ENCODE measurements at regions not wholly inside any gene's neighbourhood (a gene's known extent, or its start where the extent isn't known, plus 50 kb on each side); places are given as distances from the start of the nearest gene placed in this dataset.

DNA sequence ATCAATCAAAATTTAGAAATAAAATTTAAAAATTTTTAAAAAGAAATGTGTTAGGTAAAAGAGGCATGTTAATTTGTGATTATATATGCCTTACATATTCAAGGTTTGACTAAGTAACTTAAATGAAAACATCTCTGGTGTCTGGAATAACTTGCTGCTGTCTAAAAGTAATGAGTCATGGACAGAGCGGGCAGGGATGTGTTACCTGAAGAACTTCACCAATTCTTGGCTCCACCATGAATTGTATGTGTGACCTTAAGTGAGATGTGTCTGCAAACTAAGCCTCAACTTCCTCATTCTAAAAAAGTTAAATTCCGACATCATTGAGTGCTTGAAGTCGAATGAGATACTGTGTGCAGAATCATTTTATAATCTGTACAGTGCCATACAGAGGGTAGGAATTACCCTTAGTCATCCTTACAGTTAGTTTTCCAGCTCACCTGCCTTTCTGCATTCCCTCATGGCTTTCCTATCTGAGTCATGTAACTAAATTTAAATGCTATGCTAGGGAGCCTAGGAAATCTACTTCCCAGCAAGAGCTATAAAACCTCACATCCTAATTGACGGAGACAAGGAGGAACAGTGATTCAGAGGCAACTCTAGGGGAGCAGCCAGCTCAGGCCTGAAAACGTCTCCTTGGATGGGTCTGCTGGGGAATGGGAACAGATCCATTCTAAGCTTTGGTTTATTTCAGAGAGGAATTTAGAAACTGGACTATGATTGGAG is 100.7 kb upstream of the TSPAN2 start:
- BruUV-seq (replicated peaks): no TSS peak
- H3K9me3 ChIP-seq: no peaks in the 10 kb centered on the region
- intact Hi-C loops (cut with micrococcal nuclease; ENCODE audit: unreplicated experiment): no loop called here
- no peak overlapping the region for H3K4me3 ChIP-seq (ENCODE audit: low read depth, low read length)
- no peaks in the 10 kb centered on the region for H3K27me3 ChIP-seq (replicated peaks; ENCODE audit: control insufficient read depth, insufficient read depth, low read length)
- Mint-ChIP-seq H3K4me3 (ENCODE audit: unreplicated experiment) (no peak overlapping the region), H3K4me1 (ENCODE audit: low read depth, unreplicated experiment) (peaks cover 22% of the 10 kb centered on the region), H3K27ac (ENCODE audit: unreplicated experiment) (no peak overlapping the region), H3K27me3 (ENCODE audit: insufficient read depth, unreplicated experiment) (no peaks in the 10 kb centered on the region), H3K9me3 (ENCODE audit: unreplicated experiment) (no peaks in the 10 kb centered on the region), H3K36me3 (ENCODE audit: insufficient read depth, unreplicated experiment) (no peaks in the 10 kb centered on the region)
- no peak for DNase-seq
- no peaks in the 10 kb centered on the region for H3K36me3 ChIP-seq (ENCODE audit: control insufficient read depth, insufficient read depth, low read length)
- TF ChIP-seq, protein P1, sequence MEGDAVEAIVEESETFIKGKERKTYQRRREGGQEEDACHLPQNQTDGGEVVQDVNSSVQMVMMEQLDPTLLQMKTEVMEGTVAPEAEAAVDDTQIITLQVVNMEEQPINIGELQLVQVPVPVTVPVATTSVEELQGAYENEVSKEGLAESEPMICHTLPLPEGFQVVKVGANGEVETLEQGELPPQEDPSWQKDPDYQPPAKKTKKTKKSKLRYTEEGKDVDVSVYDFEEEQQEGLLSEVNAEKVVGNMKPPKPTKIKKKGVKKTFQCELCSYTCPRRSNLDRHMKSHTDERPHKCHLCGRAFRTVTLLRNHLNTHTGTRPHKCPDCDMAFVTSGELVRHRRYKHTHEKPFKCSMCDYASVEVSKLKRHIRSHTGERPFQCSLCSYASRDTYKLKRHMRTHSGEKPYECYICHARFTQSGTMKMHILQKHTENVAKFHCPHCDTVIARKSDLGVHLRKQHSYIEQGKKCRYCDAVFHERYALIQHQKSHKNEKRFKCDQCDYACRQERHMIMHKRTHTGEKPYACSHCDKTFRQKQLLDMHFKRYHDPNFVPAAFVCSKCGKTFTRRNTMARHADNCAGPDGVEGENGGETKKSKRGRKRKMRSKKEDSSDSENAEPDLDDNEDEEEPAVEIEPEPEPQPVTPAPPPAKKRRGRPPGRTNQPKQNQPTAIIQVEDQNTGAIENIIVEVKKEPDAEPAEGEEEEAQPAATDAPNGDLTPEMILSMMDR (IDR thresholded peaks at IDR 0.05; ENCODE audit: insufficient read depth in 1 of 2, low read depth in 1 of 2, low read length in 1 of 2, severe bottlenecking in 1 of 2, unreplicated experiment in 1 of 2): no peak
- ChIA-PET POLR2A (no interaction called here), CTCF (no interaction called here)
- no peaks in the 10 kb centered on the region; the same call in 1 of the 2 replicates for H3K4me1 ChIP-seq

DNA sequence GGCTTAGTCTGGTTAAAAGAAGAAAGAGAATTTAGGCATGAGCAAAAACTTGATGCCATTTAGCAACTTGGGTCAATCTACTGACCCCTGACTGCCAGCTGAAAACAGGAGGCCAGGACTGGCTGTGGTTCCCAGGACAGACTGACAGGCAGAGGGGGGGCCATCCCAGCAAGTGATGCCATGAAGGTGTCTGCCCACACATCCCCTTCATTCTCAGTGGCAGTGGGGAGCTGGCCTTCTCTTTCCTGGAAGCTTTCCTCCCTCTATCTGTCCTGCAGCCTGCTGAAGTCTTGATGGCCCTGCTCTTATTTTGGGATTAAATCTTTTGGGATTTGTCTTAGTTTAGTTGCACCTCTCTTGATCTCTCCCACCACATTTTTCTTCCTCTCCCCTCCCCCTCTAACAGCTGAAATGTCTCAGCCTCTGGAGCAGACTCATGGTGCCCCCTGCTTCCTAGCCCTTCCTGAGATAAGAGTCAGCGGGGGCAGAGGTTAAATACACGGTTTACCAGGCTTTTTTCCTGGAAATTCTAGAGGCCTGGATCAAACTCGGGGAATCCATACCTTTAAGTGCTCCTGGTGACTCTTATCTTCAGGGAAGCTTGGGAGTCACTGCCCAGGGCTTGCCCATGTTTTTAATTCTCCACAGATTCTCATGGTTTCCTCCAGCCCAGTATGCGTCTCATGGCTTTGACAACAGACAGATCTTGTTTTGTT is 99.5 kb upstream of the TSPAN2 start:
- no peaks in the 10 kb centered on the region for H3K36me3 ChIP-seq (ENCODE audit: control insufficient read depth, insufficient read depth, low read length)
- POLR2A ChIA-PET: no interaction called here
- H3K4me3 ChIP-seq (ENCODE audit: low read depth, low read length): no peak overlapping the region
- H3K27me3 ChIP-seq (replicated peaks; ENCODE audit: control insufficient read depth, insufficient read depth, low read length): no peaks in the 10 kb centered on the region
- H3K9me3 ChIP-seq: no peaks in the 10 kb centered on the region
- Mint-ChIP-seq H3K4me3 (ENCODE audit: unreplicated experiment) (no peak overlapping the region), H3K9me3 (ENCODE audit: unreplicated experiment) (no peaks in the 10 kb centered on the region), H3K36me3 (ENCODE audit: insufficient read depth, unreplicated experiment) (no peaks in the 10 kb centered on the region), H3K27me3 (ENCODE audit: insufficient read depth, unreplicated experiment) (no peaks in the 10 kb centered on the region), H3K4me1 (ENCODE audit: low read depth, unreplicated experiment) (peaks cover 25% of the 10 kb centered on the region), H3K27ac (ENCODE audit: unreplicated experiment) (peak overlapping the region; percentile 64)
- BruUV-seq (replicated peaks): no TSS peak
- no peak for DNase-seq
- TF ChIP-seq, protein P1 (IDR thresholded peaks at IDR 0.05; ENCODE audit: insufficient read depth in 1 of 2, low read depth in 1 of 2, low read length in 1 of 2, severe bottlenecking in 1 of 2, unreplicated experiment in 1 of 2): no peak
- intact Hi-C loops (cut with micrococcal nuclease; ENCODE audit: unreplicated experiment): no loop called here
- no peaks in the 10 kb centered on the region; the same call in 1 of the 2 replicates for H3K4me1 ChIP-seq
- CTCF ChIA-PET: no interaction called here

DNA sequence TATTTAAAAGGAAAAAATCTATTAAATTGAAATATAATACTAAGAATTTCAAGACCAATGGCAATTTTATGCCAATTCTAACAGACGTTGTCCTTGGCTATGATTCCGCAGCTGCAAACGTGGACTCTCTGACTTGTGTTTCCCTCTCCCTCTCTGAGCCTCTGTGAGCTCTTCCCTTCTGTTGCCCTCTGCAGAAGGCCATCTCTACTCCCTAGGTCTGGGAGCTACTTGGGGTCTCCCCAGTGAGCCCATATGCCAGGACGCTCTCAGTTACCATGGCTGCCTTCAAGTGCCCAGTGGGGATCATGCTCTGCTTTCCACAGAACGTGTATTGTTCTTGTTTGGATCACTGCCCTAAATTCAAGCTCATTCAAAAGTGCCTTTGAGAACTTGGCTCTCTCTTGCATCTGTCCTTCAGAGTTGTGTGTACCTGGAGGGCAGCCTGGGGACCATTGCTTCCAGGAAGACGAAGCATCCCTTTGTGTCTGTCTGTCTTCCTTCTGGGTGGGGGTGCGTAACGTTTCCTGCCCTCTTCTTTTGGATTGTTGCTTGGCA is 97.5 kb upstream of the TSPAN2 start:
- ChIA-PET POLR2A (no interaction called here), CTCF (no interaction called here)
- intact Hi-C loops (cut with micrococcal nuclease; ENCODE audit: unreplicated experiment): no loop called here
- TF ChIP-seq, protein P1 (IDR thresholded peaks at IDR 0.05; ENCODE audit: insufficient read depth in 1 of 2, low read depth in 1 of 2, low read length in 1 of 2, severe bottlenecking in 1 of 2, unreplicated experiment in 1 of 2): no peak
- no peaks in the 10 kb centered on the region for H3K27me3 ChIP-seq (replicated peaks; ENCODE audit: control insufficient read depth, insufficient read depth, low read length)
- no peak for DNase-seq
- H3K4me3 Mint-ChIP-seq (ENCODE audit: unreplicated experiment): no peak overlapping the region
- no peaks in the 10 kb centered on the region for H3K9me3 Mint-ChIP-seq (ENCODE audit: unreplicated experiment)
- no peaks in the 10 kb centered on the region for H3K9me3 ChIP-seq
- no peak overlapping the region for H3K4me3 ChIP-seq (ENCODE audit: low read depth, low read length)
- no TSS peak for BruUV-seq (replicated peaks)
- H3K4me1 ChIP-seq: no peaks in the 10 kb centered on the region; the same call in 1 of the 2 replicates
- no peaks in the 10 kb centered on the region for H3K27me3 Mint-ChIP-seq (ENCODE audit: insufficient read depth, unreplicated experiment)
- H3K36me3 ChIP-seq (ENCODE audit: control insufficient read depth, insufficient read depth, low read length): no peaks in the 10 kb centered on the region
- peaks cover 25% of the 10 kb centered on the region for H3K4me1 Mint-ChIP-seq (ENCODE audit: low read depth, unreplicated experiment)
- H3K36me3 Mint-ChIP-seq (ENCODE audit: insufficient read depth, unreplicated experiment): no peaks in the 10 kb centered on the region
- H3K27ac Mint-ChIP-seq (ENCODE audit: unreplicated experiment): no peak overlapping the region

Data from Caco-2 (cell line).